Caco-2 (cell line): ENCODE measurements at regions not wholly inside any gene's neighbourhood (a gene's known extent, or its start where the extent isn't known, plus 50 kb on each side); places are given as distances from the start of the nearest gene placed in this dataset.
A peak's percentile ranks its signal among the peaks of the same experiment; 100 is the strongest.

Source experiments
- BruUV-seq: library from RNA; stranded (reverse); fragments of 400-500 nt; replicated peaks from 2 replicates; lab custom pipeline; 2021; lab: Mats Ljungman, UMichigan
- CTCF ChIA-PET: fragments of 300-600 bp; sonication (Branson Sonifier 250); formaldehyde crosslinking; loops from one replicate; lab custom pipeline; 2022; ENCODE audit warnings: antibody characterized with exemption; lab: Charles Lee
- POLR2A ChIA-PET: fragments of 300-600 bp; sonication (Branson Sonifier 250); formaldehyde crosslinking; loops from one replicate; lab custom pipeline; 2022; ENCODE audit warnings: antibody characterized with exemption; lab: Charles Lee
- DNase-seq, 2 experiments: peaks; one replicate each; pipeline versions ENCODE4 v3.0.0 to v3.0.0-alpha.2; 2020 to 2022
- H3K27me3 ChIP-seq: replicated peaks from 2 replicates; pipeline ENCODE4 v1.6.0; 2011; ENCODE audit warnings: low read length; ENCODE audit not compliant: control insufficient read depth, insufficient read depth
- H3K36me3 ChIP-seq: 2 replicates; pipeline ENCODE4 v1.5.1; 2011; ENCODE audit warnings: low read length; ENCODE audit not compliant: control insufficient read depth, insufficient read depth
- H3K4me1 ChIP-seq: fragments of 250-450 bp; sonication (Bioruptor Pico); 2 replicates; pipeline ENCODE4 v1.5.1; 2020; ENCODE audit warnings: mild to moderate bottlenecking
- H3K4me3 ChIP-seq: 2 replicates; pipeline ENCODE4 v1.5.1; 2011; ENCODE audit warnings: low read depth, mild to moderate bottlenecking, control low read depth, low read length
- H3K9me3 ChIP-seq: fragments of 250-450 bp; sonication (Bioruptor Pico); 2 replicates; pipeline ENCODE4 v1.5.1; 2020; ENCODE audit warnings: mild to moderate bottlenecking, moderate library complexity
- H3K27ac Mint-ChIP-seq: one replicate; pipeline ENCODE4 v1.8.0; 2022; ENCODE audit warnings: mixed read lengths; ENCODE audit not compliant: unreplicated experiment
- H3K27me3 Mint-ChIP-seq: one replicate; pipeline ENCODE4 v1.8.0; 2022; ENCODE audit warnings: mixed read lengths; ENCODE audit not compliant: insufficient read depth, unreplicated experiment
- H3K36me3 Mint-ChIP-seq: one replicate; pipeline ENCODE4 v1.8.0; 2022; ENCODE audit warnings: mild to moderate bottlenecking, mixed read lengths; ENCODE audit not compliant: insufficient read depth, unreplicated experiment
- H3K4me1 Mint-ChIP-seq: one replicate; pipeline ENCODE4 v1.8.0; 2022; ENCODE audit warnings: low read depth, mixed read lengths; ENCODE audit not compliant: unreplicated experiment
- H3K4me3 Mint-ChIP-seq: one replicate; pipeline ENCODE4 v1.8.0; 2022; ENCODE audit warnings: mild to moderate bottlenecking, moderate library complexity, mixed read lengths; ENCODE audit not compliant: unreplicated experiment
- H3K9me3 Mint-ChIP-seq: one replicate; pipeline ENCODE4 v1.8.0; 2022; ENCODE audit warnings: mixed read lengths; ENCODE audit not compliant: unreplicated experiment
- CTCF ChIP-seq, 2 experiments: fragments of 200-600 bp in 1 of 2; IDR thresholded peaks; 1 replicate in 1 of 2; 2 replicates in 1 of 2; pipeline versions ENCODE4 v1.5.1 to v1.8.0; 2011 to 2022; ENCODE audit warnings: antibody characterized with exemption in 1 of 2, control low read depth in 1 of 2, inconsistent platforms in 1 of 2, low read depth in 1 of 2, low read length in 1 of 2, mild to moderate bottlenecking in 1 of 2, moderate library complexity in 1 of 2; ENCODE audit not compliant: insufficient read depth in 1 of 2, severe bottlenecking in 1 of 2, unreplicated experiment in 1 of 2
- intact Hi-C: fragments of 100-400 bp; cut with micrococcal nuclease; formaldehyde crosslinking; loops from one replicate; pipeline ENCODE4 v1.10.0; 2022; ENCODE audit not compliant: unreplicated experiment

- no peak overlapping the region for H3K4me3 Mint-ChIP-seq
- no TSS peak for BruUV-seq
Measured at GRCh38 chr15:69973880-69974279, 123.8 kb downstream of the TLE3 start.

GRCh38 chr15:69974321-69974720, 123.4 kb downstream of the TLE3 start:
- no peaks in the 10 kb centered on the region for H3K36me3 Mint-ChIP-seq
- DNase-seq = no peak
- no peak overlapping the region for H3K4me3 ChIP-seq
- POLR2A ChIA-PET = no interaction called here
- intact Hi-C loops = no loop called here
- H3K4me1 ChIP-seq = no peaks in the 10 kb centered on the region
- H3K4me1 Mint-ChIP-seq = no peaks in the 10 kb centered on the region
- TF ChIP-seq CTCF (IDR thresholded peaks at IDR 0.05; ENCODE audit: insufficient read depth in 1 of 2, low read depth in 1 of 2, low read length in 1 of 2, severe bottlenecking in 1 of 2, unreplicated experiment in 1 of 2) = no peak
- H3K27me3 ChIP-seq = no peaks in the 10 kb centered on the region; the same call in 1 of the 2 replicates
- H3K36me3 ChIP-seq = no peaks in the 10 kb centered on the region
- no peaks in the 10 kb centered on the region for H3K9me3 ChIP-seq
- no peaks in the 10 kb centered on the region for H3K9me3 Mint-ChIP-seq
- no TSS peak for BruUV-seq
- CTCF ChIA-PET = no interaction called here
- H3K27ac Mint-ChIP-seq = no peak overlapping the region
- H3K4me3 Mint-ChIP-seq = no peak overlapping the region
- H3K27me3 Mint-ChIP-seq = no peaks in the 10 kb centered on the region

More at GRCh38 chr15:69973880-69974279, 123.8 kb downstream of the TLE3 start:
- no peaks in the 10 kb centered on the region for H3K9me3 ChIP-seq
- no peak for TF ChIP-seq CTCF (IDR thresholded peaks at IDR 0.05; ENCODE audit: insufficient read depth in 1 of 2, low read depth in 1 of 2, low read length in 1 of 2, severe bottlenecking in 1 of 2, unreplicated experiment in 1 of 2)
- no peaks in the 10 kb centered on the region for H3K36me3 ChIP-seq
- ChIA-PET POLR2A (no interaction called here), CTCF (no interaction called here)
- H3K4me1 ChIP-seq = no peaks in the 10 kb centered on the region
- Mint-ChIP-seq H3K9me3 (no peaks in the 10 kb centered on the region), H3K27me3 (no peaks in the 10 kb centered on the region), H3K27ac (no peak overlapping the region), H3K4me1 (no peaks in the 10 kb centered on the region), H3K36me3 (no peaks in the 10 kb centered on the region)
- no peak for DNase-seq
- no peak overlapping the region for H3K4me3 ChIP-seq
- H3K27me3 ChIP-seq = no peaks in the 10 kb centered on the region; the same call in 1 of the 2 replicates
- intact Hi-C loops = no loop called here

- no peak overlapping the region for H3K4me3 Mint-ChIP-seq
- POLR2A ChIA-PET = no interaction called here
- intact Hi-C loops = no loop called here
- no TSS peak for BruUV-seq
- no peaks in the 10 kb centered on the region for H3K4me1 Mint-ChIP-seq
- CTCF ChIA-PET = no interaction called here
- Histone ChIP-seq H3K9me3 (no peaks in the 10 kb centered on the region), H3K27me3 (no peaks in the 10 kb centered on the region; the same call in 1 of the 2 replicates), H3K36me3 (no peaks in the 10 kb centered on the region), H3K4me1 (no peaks in the 10 kb centered on the region), H3K4me3 (no peak overlapping the region)
- H3K36me3 Mint-ChIP-seq = no peaks in the 10 kb centered on the region
- no peak for TF ChIP-seq CTCF (IDR thresholded peaks at IDR 0.05; ENCODE audit: insufficient read depth in 1 of 2, low read depth in 1 of 2, low read length in 1 of 2, severe bottlenecking in 1 of 2, unreplicated experiment in 1 of 2)
- no peak overlapping the region for H3K27ac Mint-ChIP-seq
- H3K9me3 Mint-ChIP-seq = no peaks in the 10 kb centered on the region
- DNase-seq = peak in 1 of 2 experiments; percentile 63
- H3K27me3 Mint-ChIP-seq = no peaks in the 10 kb centered on the region
Measured at GRCh38 chr15:69976366-69976994, 121.2 kb downstream of the TLE3 start.
